Eye (tissue), 1 donor: ENCODE measurements at regions not wholly inside any gene's neighbourhood (a gene's known extent, or its start where the extent isn't known, plus 50 kb on each side); places are given as distances from the start of the nearest gene placed in this dataset.
"Not testable (repeated sequence)": the region's sequence is repeated elsewhere in the genome, so short reads cannot be mapped to it uniquely, and the experiment has no call there.

Source experiments
- DNase-seq: peaks from one replicate; pipeline ENCODE4 v3.0.0-alpha.2; 2015

GRCh38 chr2:116141891-116142474 is 1672.5 kb upstream of the DDX18 start:
- no peak for DNase-seq

- DNase-seq: no peak
These were observed 1671.8 kb upstream of the DDX18 start for GRCh38 chr2:116142644-116143227.

- DNase-seq: no peak
These were observed 1669.5 kb upstream of the DDX18 start for GRCh38 chr2:116145031-116145430.

GRCh38 chr2:116148361-116148760 is 1666.1 kb upstream of the DDX18 start:
- no peak for DNase-seq

- DNase-seq: no peak
These were observed 1660.8 kb upstream of the DDX18 start for GRCh38 chr2:116153729-116154128.

GRCh38 chr2:116160657-116161056 is 1653.8 kb upstream of the DDX18 start:
- no peak for DNase-seq

- no peak for DNase-seq
These were observed 1652.1 kb upstream of the DDX18 start for GRCh38 chr2:116162395-116162794.

- no peak for DNase-seq
These were observed 1647.4 kb upstream of the DDX18 start for GRCh38 chr2:116167107-116167506.

GRCh38 chr2:116180072-116180471 is 1634.4 kb upstream of the DDX18 start:
- DNase-seq: no peak

GRCh38 chr2:116190684-116191083 is 1623.8 kb upstream of the DDX18 start:
- not testable (repeated sequence) for DNase-seq

GRCh38 chr2:116200086-116200485 is 1614.4 kb upstream of the DDX18 start:
- DNase-seq: no peak

GRCh38 chr2:116211719-116212118 is 1602.8 kb upstream of the DDX18 start:
- no peak for DNase-seq

GRCh38 chr2:116222793-116223192 is 1591.7 kb upstream of the DDX18 start:
- no peak for DNase-seq

- DNase-seq: no peak
These were observed 1590.6 kb upstream of the DDX18 start for GRCh38 chr2:116223912-116224311.

GRCh38 chr2:116224610-116225009 is 1589.9 kb upstream of the DDX18 start:
- DNase-seq: no peak

GRCh38 chr2:116238511-116238910 is 1576.0 kb upstream of the DDX18 start:
- no peak for DNase-seq

GRCh38 chr2:116250376-116250775 is 1564.1 kb upstream of the DDX18 start:
- DNase-seq: no peak

- no peak for DNase-seq
These were observed 1549.6 kb upstream of the DDX18 start for GRCh38 chr2:116264872-116265271.

GRCh38 chr2:116269040-116269439 is 1545.5 kb upstream of the DDX18 start:
- no peak for DNase-seq

GRCh38 chr2:116304328-116304727 is 1510.2 kb upstream of the DDX18 start:
- no peak for DNase-seq

- DNase-seq: no peak
These were observed 1497.4 kb upstream of the DDX18 start for GRCh38 chr2:116317111-116317510.

- peak; percentile 9 for DNase-seq
These were observed 1495.9 kb upstream of the DDX18 start for GRCh38 chr2:116318551-116318950.

- peak; percentile 1 for DNase-seq
These were observed 1495.5 kb upstream of the DDX18 start for GRCh38 chr2:116319001-116319400.

GRCh38 chr2:116319935-116320334 is 1494.6 kb upstream of the DDX18 start:
- DNase-seq: peak; percentile 1

- no peak for DNase-seq
These were observed 1485.2 kb upstream of the DDX18 start for GRCh38 chr2:116329280-116329679.
